ENCODE measurements at regions not wholly inside any gene's neighbourhood (a gene's known extent, or its start where the extent isn't known, plus 50 kb on each side); places are given as distances from the start of the nearest gene placed in this dataset.

GRCh38 chr6:43880236-43881137, 110.5 kb downstream of the VEGFA start:
- Histone ChIP-seq H3K27me3 (no peaks in the 10 kb centered on the region), H4K20me1 (ENCODE audit: insufficient read depth, poor library complexity, severe bottlenecking) (no peaks in the 10 kb centered on the region), H3K4me1 (ENCODE audit: insufficient read depth) (no peaks in the 10 kb centered on the region), H3K9me2 (replicated peaks; ENCODE audit: insufficient read depth) (no peaks in the 10 kb centered on the region), H3K27ac (no peak overlapping the region), H3K9me3 (ENCODE audit: low read depth) (no peaks in the 10 kb centered on the region), H3K79me2 (no peaks in the 10 kb centered on the region), H2AFZ (no peak overlapping the region), H3K4me3 (no peak overlapping the region), H3K36me3 (replicated peaks; ENCODE audit: insufficient read depth, low read depth) (no peaks in the 10 kb centered on the region), H3K4me2 (no peak overlapping the region)
- DNase-seq (ENCODE audit: low spot score), result no peak
- TF ChIP-seq CTCF (IDR thresholded peaks at IDR 0.05; ENCODE audit: poor library complexity) (no peak), EZH2phosphoT487 (IDR thresholded peaks at IDR 0.05; ENCODE audit: low read depth, severe bottlenecking, unreplicated experiment) (no peak), EZH2 (IDR thresholded peaks at IDR 0.05; ENCODE audit: borderline replicate concordance) (no peak)
- WGBS (ENCODE audit: low lambda C conversion rate, missing lambda C conversion rate), result 76% methylated on average over 6 of the region's 6 CpGs

- peaks cover 7% of the 10 kb centered on the region for H3K4me1 ChIP-seq (ENCODE audit: insufficient read depth)
- no peaks in the 10 kb centered on the region for H4K20me1 ChIP-seq (ENCODE audit: insufficient read depth, poor library complexity, severe bottlenecking)
- no peaks in the 10 kb centered on the region for H3K9me2 ChIP-seq (replicated peaks; ENCODE audit: insufficient read depth)
- 87% methylated on average over 4 of the region's 4 CpGs for WGBS (ENCODE audit: low lambda C conversion rate, missing lambda C conversion rate)
- no peak overlapping the region for H3K4me2 ChIP-seq
- no peaks in the 10 kb centered on the region for H3K9me3 ChIP-seq (ENCODE audit: low read depth)
- H3K27ac ChIP-seq, result no peak overlapping the region
- no peaks in the 10 kb centered on the region for H3K36me3 ChIP-seq (replicated peaks; ENCODE audit: insufficient read depth, low read depth)
- H2AFZ ChIP-seq, result no peak overlapping the region
- H3K27me3 ChIP-seq, result no peaks in the 10 kb centered on the region
- no peak overlapping the region for H3K4me3 ChIP-seq
- DNase-seq (ENCODE audit: low spot score), result no peak
- H3K79me2 ChIP-seq, result no peaks in the 10 kb centered on the region
- no peak for TF ChIP-seq EZH2 (IDR thresholded peaks at IDR 0.05; ENCODE audit: borderline replicate concordance)
These were observed 109.7 kb downstream of the VEGFA start for GRCh38 chr6:43879722-43880121.

- no peaks in the 10 kb centered on the region for H3K27me3 ChIP-seq
- no peaks in the 10 kb centered on the region for H3K9me2 ChIP-seq (replicated peaks; ENCODE audit: insufficient read depth)
- WGBS (ENCODE audit: low lambda C conversion rate, missing lambda C conversion rate), result 83% methylated on average over 11 of the region's 11 CpGs
- H2AFZ ChIP-seq, result no peak overlapping the region
- no peak overlapping the region for H3K4me2 ChIP-seq
- no peak overlapping the region for H3K27ac ChIP-seq
- H3K79me2 ChIP-seq, result no peaks in the 10 kb centered on the region
- no peaks in the 10 kb centered on the region for H4K20me1 ChIP-seq (ENCODE audit: insufficient read depth, poor library complexity, severe bottlenecking)
- no peaks in the 10 kb centered on the region for H3K36me3 ChIP-seq (replicated peaks; ENCODE audit: insufficient read depth, low read depth)
- no peak overlapping the region for H3K4me3 ChIP-seq
- no peaks in the 10 kb centered on the region for H3K9me3 ChIP-seq (ENCODE audit: low read depth)
- DNase-seq (ENCODE audit: low spot score), result no peak
- H3K4me1 ChIP-seq (ENCODE audit: insufficient read depth), result peaks cover 12% of the 10 kb centered on the region
- no peak for TF ChIP-seq CTCF (IDR thresholded peaks at IDR 0.05; ENCODE audit: poor library complexity)
- TF ChIP-seq EZH2phosphoT487 (IDR thresholded peaks at IDR 0.05; ENCODE audit: low read depth, severe bottlenecking, unreplicated experiment), result no peak
- TF ChIP-seq EZH2 (IDR thresholded peaks at IDR 0.05; ENCODE audit: borderline replicate concordance), result no peak
These were observed 108.9 kb downstream of the VEGFA start for GRCh38 chr6:43878823-43879495.

GRCh38 chr6:43878127-43878634, 108.2 kb downstream of the VEGFA start:
- no peak overlapping the region for H3K4me3 ChIP-seq
- no peaks in the 10 kb centered on the region for H3K36me3 ChIP-seq (replicated peaks; ENCODE audit: insufficient read depth, low read depth)
- peaks cover 12% of the 10 kb centered on the region for H3K4me1 ChIP-seq (ENCODE audit: insufficient read depth)
- TF ChIP-seq EZH2phosphoT487 (IDR thresholded peaks at IDR 0.05; ENCODE audit: low read depth, severe bottlenecking, unreplicated experiment) (no peak), EZH2 (IDR thresholded peaks at IDR 0.05; ENCODE audit: borderline replicate concordance) (no peak), CTCF (IDR thresholded peaks at IDR 0.05; ENCODE audit: poor library complexity) (no peak)
- no peak overlapping the region for H2AFZ ChIP-seq
- H3K27me3 ChIP-seq, result no peaks in the 10 kb centered on the region
- no peaks in the 10 kb centered on the region for H3K9me2 ChIP-seq (replicated peaks; ENCODE audit: insufficient read depth)
- no peak overlapping the region for H3K27ac ChIP-seq
- no peaks in the 10 kb centered on the region for H3K9me3 ChIP-seq (ENCODE audit: low read depth)
- no peaks in the 10 kb centered on the region for H4K20me1 ChIP-seq (ENCODE audit: insufficient read depth, poor library complexity, severe bottlenecking)
- WGBS (ENCODE audit: low lambda C conversion rate, missing lambda C conversion rate), result 70% methylated on average over 8 of the region's 8 CpGs
- H3K4me2 ChIP-seq, result no peak overlapping the region
- H3K79me2 ChIP-seq, result no peaks in the 10 kb centered on the region
- no peak for DNase-seq (ENCODE audit: low spot score)

Data from hepatocyte (in vitro differentiated cells).